ENCODE measurements at regions not wholly inside any gene's neighbourhood (a gene's known extent, or its start where the extent isn't known, plus 50 kb on each side); places are given as distances from the start of the nearest gene placed in this dataset.

DNA sequence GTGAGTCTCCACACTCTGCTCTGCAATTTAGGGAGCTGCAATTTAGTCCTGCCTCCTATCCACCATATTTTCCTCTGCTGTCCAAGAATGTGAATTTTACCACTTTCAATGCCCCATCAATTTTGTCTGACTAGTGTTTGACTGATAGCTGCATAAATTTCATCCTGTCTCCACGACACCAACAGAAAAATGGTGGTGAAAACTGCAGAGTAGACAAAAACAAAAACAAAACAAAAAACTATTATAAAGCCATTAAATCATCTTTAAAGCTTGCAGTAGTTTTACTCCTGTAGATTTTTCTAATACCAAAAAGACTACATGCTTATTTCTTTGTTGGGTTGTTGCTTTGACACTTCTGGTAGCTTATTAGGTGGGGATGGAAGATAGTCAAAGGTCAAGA is 322.0 kb downstream of the PAX1 start:
- FAIRE-seq (no peak), DNase-seq (ENCODE audit: low read depth, low spot score) (no peak)
- no peaks in the 10 kb centered on the region for H3K36me3 ChIP-seq (ENCODE audit: control insufficient read depth in 2 of 2, extremely low read depth in 1 of 2, insufficient read depth in 2 of 2, low read length in 2 of 2)
- no peak overlapping the region for H3K9ac ChIP-seq (ENCODE audit: control insufficient read depth, extremely low read depth, insufficient read depth, low read length)
- no peaks in the 10 kb centered on the region for H3K9me3 ChIP-seq (ENCODE audit: control insufficient read depth, low read depth, low read length)
- H3K4me3 ChIP-seq (ENCODE audit: control insufficient read depth in 2 of 3, extremely low read depth in 1 of 3, insufficient read depth in 2 of 3, low read depth in 1 of 3, low read length in 3 of 3): no peak overlapping the region
- no peaks in the 10 kb centered on the region for H4K20me1 ChIP-seq (ENCODE audit: control insufficient read depth, extremely low read depth, insufficient read depth, low read length)
- H3K9me1 ChIP-seq (ENCODE audit: control insufficient read depth, extremely low read depth, insufficient read depth, low read length): no peaks in the 10 kb centered on the region
- H3K79me2 ChIP-seq (ENCODE audit: control insufficient read depth, insufficient read depth, low read length): no peaks in the 10 kb centered on the region
- no peak overlapping the region for H2AFZ ChIP-seq (ENCODE audit: control insufficient read depth, low read length)
- dilution Hi-C loops (cut with MboI; ENCODE audit: extremely low pct_ligation_motif_present, low sequenced_read_pairs): no loop called here
- TF ChIP-seq CTCF (optimal IDR thresholded peaks at IDR 0.05 in 1 of 3, IDR thresholded peaks at IDR 0.05 in 1 of 3, conservative IDR thresholded peaks at IDR 0.05 in 1 of 3; ENCODE audit: extremely low read depth in 1 of 3, insufficient read depth in 2 of 3, low read length in 3 of 3) (no peak), EZH2 (IDR thresholded peaks at IDR 0.05; ENCODE audit: low read length) (no peak)
- no peak overlapping the region for H3K27ac ChIP-seq (ENCODE audit: control insufficient read depth, insufficient read depth, low read length)
- H3K4me1 ChIP-seq (ENCODE audit: control insufficient read depth, extremely low read depth, insufficient read depth, low read length): no peaks in the 10 kb centered on the region
- no peaks in the 10 kb centered on the region for H3K27me3 ChIP-seq (ENCODE audit: control insufficient read depth, extremely low read depth, insufficient read depth, low read length)
- H3K4me2 ChIP-seq (ENCODE audit: control insufficient read depth, extremely low read depth, insufficient read depth, low read depth, low read length): no peak overlapping the region

DNA sequence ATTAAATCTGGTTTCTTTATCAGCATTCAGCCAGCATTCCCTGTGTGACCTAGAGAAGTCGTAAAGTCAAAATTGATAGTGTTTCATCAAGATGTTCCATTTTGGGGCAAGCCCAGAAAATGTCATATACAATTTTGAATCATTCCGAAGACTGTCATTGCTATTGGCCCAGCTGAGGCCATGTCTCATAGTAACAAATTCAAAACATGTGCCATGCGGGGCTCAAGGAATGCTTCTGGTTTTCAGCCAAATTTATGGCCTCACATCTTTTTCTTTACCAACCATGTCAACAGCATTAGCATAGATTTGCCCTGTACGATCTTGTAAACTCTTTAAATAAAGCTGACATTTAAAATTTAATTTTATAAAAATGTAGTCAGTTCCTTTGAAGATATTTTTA is 314.7 kb downstream of the PAX1 start:
- TF ChIP-seq CTCF (optimal IDR thresholded peaks at IDR 0.05 in 1 of 3, IDR thresholded peaks at IDR 0.05 in 1 of 3, conservative IDR thresholded peaks at IDR 0.05 in 1 of 3; ENCODE audit: extremely low read depth in 1 of 3, insufficient read depth in 2 of 3, low read length in 3 of 3) (no peak), EZH2 (IDR thresholded peaks at IDR 0.05; ENCODE audit: low read length) (no peak)
- DNase-seq (ENCODE audit: low read depth, low spot score) (no peak), FAIRE-seq (no peak)
- no peaks in the 10 kb centered on the region for H3K9me1 ChIP-seq (ENCODE audit: control insufficient read depth, extremely low read depth, insufficient read depth, low read length)
- dilution Hi-C loops (cut with MboI; ENCODE audit: extremely low pct_ligation_motif_present, low sequenced_read_pairs): no loop called here
- no peaks in the 10 kb centered on the region for H3K9me3 ChIP-seq (ENCODE audit: control insufficient read depth, low read depth, low read length)
- H3K36me3 ChIP-seq (ENCODE audit: control insufficient read depth in 2 of 2, extremely low read depth in 1 of 2, insufficient read depth in 2 of 2, low read length in 2 of 2): no peaks in the 10 kb centered on the region
- no peaks in the 10 kb centered on the region for H3K4me1 ChIP-seq (ENCODE audit: control insufficient read depth, extremely low read depth, insufficient read depth, low read length)
- no peak overlapping the region for H2AFZ ChIP-seq (ENCODE audit: control insufficient read depth, low read length)
- H3K9ac ChIP-seq (ENCODE audit: control insufficient read depth, extremely low read depth, insufficient read depth, low read length): no peak overlapping the region
- H3K27me3 ChIP-seq (ENCODE audit: control insufficient read depth, extremely low read depth, insufficient read depth, low read length): no peaks in the 10 kb centered on the region
- no peaks in the 10 kb centered on the region for H4K20me1 ChIP-seq (ENCODE audit: control insufficient read depth, extremely low read depth, insufficient read depth, low read length)
- H3K27ac ChIP-seq (ENCODE audit: control insufficient read depth, insufficient read depth, low read length): no peak overlapping the region
- no peak overlapping the region for H3K4me2 ChIP-seq (ENCODE audit: control insufficient read depth, extremely low read depth, insufficient read depth, low read depth, low read length)
- no peak overlapping the region for H3K4me3 ChIP-seq (ENCODE audit: control insufficient read depth in 2 of 3, extremely low read depth in 1 of 3, insufficient read depth in 2 of 3, low read depth in 1 of 3, low read length in 3 of 3)
- no peaks in the 10 kb centered on the region for H3K79me2 ChIP-seq (ENCODE audit: control insufficient read depth, insufficient read depth, low read length)
